ENCODE measurements at regions not wholly inside any gene's neighbourhood (a gene's known extent, or its start where the extent isn't known, plus 50 kb on each side); places are given as distances from the start of the nearest gene placed in this dataset.

- no peaks in the 10 kb centered on the region for H3K36me3 Mint-ChIP-seq (ENCODE audit: insufficient read depth in 1 of 3, low read depth in 3 of 3)
- no peaks in the 10 kb centered on the region for H3K27me3 ChIP-seq (ENCODE audit: insufficient read depth, low read length)
- H3K4me2 ChIP-seq (ENCODE audit: insufficient read depth, insufficient read length, low read length): no peak overlapping the region
- H3K4me1 Mint-ChIP-seq: no peaks in the 10 kb centered on the region
- H2BK15ac ChIP-seq (ENCODE audit: low read depth, low read length): no peak overlapping the region
- TF ChIP-seq CTCF (conservative IDR thresholded peaks at IDR 0.05): no peak
- no peak overlapping the region for H4K91ac ChIP-seq (ENCODE audit: insufficient read length, low read depth, low read length)
- H3K4me3 Mint-ChIP-seq: no peak overlapping the region
- no peak overlapping the region for H3K27ac ChIP-seq (ENCODE audit: insufficient read length, low read depth, low read length)
- no peaks in the 10 kb centered on the region for H3K23me2 ChIP-seq (ENCODE audit: insufficient read length, low read depth, low read length, poor library complexity, severe bottlenecking)
- no peak overlapping the region for H4K5ac ChIP-seq (ENCODE audit: insufficient read length, low read depth, low read length)
- H4K20me1 ChIP-seq (ENCODE audit: control insufficient read depth, insufficient read depth, insufficient read length): no peaks in the 10 kb centered on the region
- no peak overlapping the region for H3K4ac ChIP-seq (ENCODE audit: low read depth, low read length)
- no peak overlapping the region for H2BK5ac ChIP-seq (ENCODE audit: insufficient read length, low read length)
- H2BK12ac ChIP-seq (ENCODE audit: insufficient read length, low read depth, low read length): no peak overlapping the region
- no peaks in the 10 kb centered on the region for H3K79me1 ChIP-seq (ENCODE audit: insufficient read depth, low read depth, low read length, poor library complexity, severe bottlenecking)
- no peak overlapping the region for H3K9ac ChIP-seq (ENCODE audit: extremely low read depth, insufficient read length, low read length)
- no peaks in the 10 kb centered on the region for H3K4me1 ChIP-seq (ENCODE audit: insufficient read depth, low read length)
- H3K9me3 ChIP-seq (ENCODE audit: control insufficient read depth, low read depth, low read length): no peaks in the 10 kb centered on the region
- H3K27ac Mint-ChIP-seq: no peak overlapping the region
- no peak overlapping the region for H2AK5ac ChIP-seq (ENCODE audit: insufficient read length, low read length)
- H4K8ac ChIP-seq (replicated peaks; ENCODE audit: insufficient read length, low read depth, low read length): no peak overlapping the region
- H3K79me2 ChIP-seq (ENCODE audit: insufficient read depth, low read length): no peaks in the 10 kb centered on the region
- H3K23ac ChIP-seq (ENCODE audit: insufficient read length, low read depth, low read length): no peak overlapping the region
- H3K27me3 Mint-ChIP-seq (ENCODE audit: low read depth): no peaks in the 10 kb centered on the region
- no peaks in the 10 kb centered on the region for H3K9me3 Mint-ChIP-seq
- H3T11ph ChIP-seq (ENCODE audit: low read length): no peak overlapping the region
- no peak overlapping the region for H2AFZ ChIP-seq (ENCODE audit: low read length)
- no CpG with 5 or more reads among the region's 3 CpGs for WGBS (ENCODE audit: extremely low coverage, insufficient read length, low lambda C conversion rate)
- H2BK120ac ChIP-seq (ENCODE audit: low read depth, low read length, poor library complexity, severe bottlenecking): no peak overlapping the region
- H2BK20ac ChIP-seq (ENCODE audit: low read depth, low read length, poor library complexity, severe bottlenecking): no peak overlapping the region
- no peak overlapping the region for H3K18ac ChIP-seq (ENCODE audit: insufficient read length, low read depth, low read length)
- DNase-seq: no peak
- no peak overlapping the region for H3K14ac ChIP-seq (ENCODE audit: insufficient read depth, low read length)
- no peak overlapping the region for H3K56ac ChIP-seq (ENCODE audit: insufficient read length, low read depth, low read length)
Measured at GRCh38 chr6:22673474-22673873, 104.1 kb downstream of the HDGFL1 start.
